Adrenal gland (tissue), 9 donors: ENCODE measurements at regions not wholly inside any gene's neighbourhood (a gene's known extent, or its start where the extent isn't known, plus 50 kb on each side); places are given as distances from the start of the nearest gene placed in this dataset.

Experiments
- DNase-seq, 7 donors: peaks; one replicate each; pipeline ENCODE4 v3.0.0-alpha.2; 2019 to 2020
- H3K27ac ChIP-seq, 5 donors: fragments of 200-600 bp; sonication (generic) in 4 of 5; 1 replicate in 3 of 5; 2 replicates in 2 of 5; pipeline versions ENCODE4 v1.5.1 to v1.8.0; 2016 to 2020; ENCODE audit warnings: mild to moderate bottlenecking in 1 of 5
- H3K27me3 ChIP-seq: fragments of 200-600 bp; 2 replicates; pipeline ENCODE4 v1.8.0; 2021
- H3K36me3 ChIP-seq, 2 donors: fragments of 200-600 bp; replicated peaks in 1 of 2; 1 replicate in 1 of 2; 2 replicates in 1 of 2; pipeline versions ENCODE4 v1.5.1 to v1.8.0; 2018 to 2022
- H3K4me1 ChIP-seq, 2 donors: fragments of 200-600 bp; replicated peaks in 1 of 2; 1 replicate in 1 of 2; 2 replicates in 1 of 2; pipeline versions ENCODE4 v1.5.1 to v1.8.0; 2018 to 2021
- H3K4me3 ChIP-seq, 4 donors: fragments of 200-600 bp; sonication (generic) in 3 of 4; one replicate each; pipeline ENCODE4 v1.5.1; 2016 to 2018
- H3K9me3 ChIP-seq, 3 donors: fragments of 200-600 bp; sonication (generic) in 1 of 3; replicated peaks in 1 of 3; 1 replicate in 2 of 3; 2 replicates in 1 of 3; pipeline versions ENCODE4 v1.5.1 to v1.8.0; 2016 to 2021
- CTCF ChIP-seq, 6 experiments: fragments of 450-650 bp in 4 of 6; fragments of 200-600 bp in 2 of 6; sonication (generic) in 1 of 6; IDR thresholded peaks; 1 replicate in 5 of 6; 2 replicates in 1 of 6; pipeline versions ENCODE4 v1.5.1 to v1.8.0; 2016 to 2021; ENCODE audit warnings: antibody characterized with exemption in 6 of 6, mild to moderate bottlenecking in 2 of 6, moderate library complexity in 1 of 6
- POLR2A ChIP-seq, 2 donors: fragments of 450-650 bp; IDR thresholded peaks; one replicate each; pipeline ENCODE4 v1.6.1; 2017; ENCODE audit warnings: antibody characterized with exemption in 2 of 2, mild to moderate bottlenecking in 2 of 2, moderate library complexity in 1 of 2
- WGBS, 4 donors: extraction: QIAGEN DNeasy Blood & Tissue Kit in 2 of 4; methylation state at CpG; one replicate each; pipeline versions ENCODE4 v1.1.5 to v1.1.7; 2013 to 2017; 5-methylcytosine and 5-hydroxymethylcytosine counted together
- intact Hi-C, 2 donors: fragments of 100-400 bp; cut with DNase I; formaldehyde crosslinking; loops; one replicate each; pipeline versions ENCODE4 v1.14.1 to v1.15.0; 2022 to 2023
- donor health status: healthy with polysubstance abuse.
- donor health status: Bipolar disorder and iron deficiency.
- donor health status: DM: yes; HTN: yes; CAD: no.
- donor health status: DM: no; HTN: no; CAD: no.
- donor health status: DM: no; HTN: no; CAD: no.

GRCh38 chr13:92963029-92963428 is 263.6 kb upstream of the GPC6 start:
- no peaks in the 10 kb centered on the region for H3K9me3 ChIP-seq
- 86 to 92% (median 89%) methylated on average over 1 of the region's 1 CpG for WGBS, 4 donors
- H3K36me3 ChIP-seq: no peaks in the 10 kb centered on the region
- intact Hi-C loops: no loop called here
- DNase-seq: no peak
- H3K27me3 ChIP-seq: no peaks in the 10 kb centered on the region
- TF ChIP-seq CTCF (IDR thresholded peaks at IDR 0.05) (no peak), POLR2A (IDR thresholded peaks at IDR 0.05) (no peak)
- no peaks in the 10 kb centered on the region for H3K4me1 ChIP-seq
- H3K4me3 ChIP-seq: no peak overlapping the region
- H3K27ac ChIP-seq: no peak overlapping the region

- Histone ChIP-seq H3K27ac (no peak overlapping the region), H3K4me3 (no peak overlapping the region), H3K4me1 (no peaks in the 10 kb centered on the region), H3K9me3 (no peaks in the 10 kb centered on the region), H3K27me3 (no peaks in the 10 kb centered on the region), H3K36me3 (no peaks in the 10 kb centered on the region)
- intact Hi-C loops: no loop called here
- DNase-seq: no peak
- 86 to 97% (median 92%) methylated on average over 8 of the region's 8 CpGs for WGBS, 4 donors
- TF ChIP-seq CTCF (IDR thresholded peaks at IDR 0.05) (no peak), POLR2A (IDR thresholded peaks at IDR 0.05) (no peak)
Observed at GRCh38 chr13:92966341-92966740, 260.3 kb upstream of the GPC6 start.

- TF ChIP-seq POLR2A (IDR thresholded peaks at IDR 0.05) (no peak), CTCF (IDR thresholded peaks at IDR 0.05) (no peak)
- intact Hi-C loops: no loop called here
- H3K9me3 ChIP-seq: no peaks in the 10 kb centered on the region
- no peak overlapping the region for H3K27ac ChIP-seq
- DNase-seq: no peak
- no peak overlapping the region for H3K4me3 ChIP-seq
- no peaks in the 10 kb centered on the region for H3K36me3 ChIP-seq
- H3K4me1 ChIP-seq: no peaks in the 10 kb centered on the region
- H3K27me3 ChIP-seq: no peaks in the 10 kb centered on the region
- 47 to 60% (median 52%) methylated on average over 6 of the region's 6 CpGs for WGBS, 4 donors
Observed at GRCh38 chr13:92966900-92967299, 259.7 kb upstream of the GPC6 start.

- Histone ChIP-seq H3K4me1 (no peaks in the 10 kb centered on the region), H3K36me3 (no peaks in the 10 kb centered on the region), H3K27me3 (no peaks in the 10 kb centered on the region), H3K9me3 (no peaks in the 10 kb centered on the region), H3K4me3 (no peak overlapping the region), H3K27ac (no peak overlapping the region)
- intact Hi-C loops: no loop called here
- WGBS, 4 donors: 72 to 90% (median 85%) methylated on average over 3 of the region's 3 CpGs
- DNase-seq: no peak
- TF ChIP-seq CTCF (IDR thresholded peaks at IDR 0.05): no peak
- TF ChIP-seq POLR2A (IDR thresholded peaks at IDR 0.05): no peak
Observed at GRCh38 chr13:92967923-92968322, 258.7 kb upstream of the GPC6 start.
